ENCODE measurements at regions not wholly inside any gene's neighbourhood (a gene's known extent, or its start where the extent isn't known, plus 50 kb on each side); places are given as distances from the start of the nearest gene placed in this dataset.

GRCh38 chr13:29922896-29923295 is 72.5 kb upstream of the UBL3 start (continued):
- TF ChIP-seq ELK4 (IDR thresholded peaks at IDR 0.05; ENCODE audit: borderline replicate concordance, low read depth, low read length) (no peak), ZNF221 (tag by site-specific recombination; IDR thresholded peaks at IDR 0.05; ENCODE audit: borderline replicate concordance) (no peak), ZBTB1 (tag by site-specific recombination; IDR thresholded peaks at IDR 0.05) (no peak)

DNA sequence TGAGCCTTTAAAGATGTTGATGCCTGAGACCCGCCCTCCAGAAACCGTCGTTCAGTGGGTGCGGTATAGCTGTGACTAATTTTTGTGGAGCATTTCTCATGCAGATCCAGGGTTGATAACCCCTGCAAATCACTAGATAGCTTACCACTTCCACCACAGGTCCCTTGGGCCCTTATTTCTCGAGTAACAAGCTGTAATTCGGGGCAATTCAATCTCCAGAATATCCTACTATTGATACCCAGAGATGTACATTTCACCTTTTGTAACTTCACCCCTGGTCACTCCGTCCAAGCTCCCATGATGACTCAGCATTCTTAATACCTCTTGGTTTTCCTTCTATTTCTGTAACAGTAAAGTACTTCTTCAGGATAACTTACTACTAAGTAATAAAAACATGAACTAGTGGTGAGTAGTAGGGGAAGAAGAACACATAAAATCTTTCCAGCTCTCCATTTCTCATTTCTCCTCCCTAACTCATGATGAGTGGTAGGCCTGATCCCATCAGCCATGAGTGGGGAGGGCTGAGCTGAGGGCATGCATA is 71.9 kb upstream of the UBL3 start:
- Histone ChIP-seq H3K4me3 (ENCODE audit: low read depth, low read length) (no peak overlapping the region), H3K36me3 (ENCODE audit: control insufficient read depth in 2 of 2, insufficient read depth in 1 of 2, low read length in 2 of 2) (no peaks in the 10 kb centered on the region), H3K9me3 (ENCODE audit: control insufficient read depth, insufficient read depth, low read depth, low read length) (no peaks in the 10 kb centered on the region), H3K27ac (ENCODE audit: extremely low read depth, low read depth, low read length) (no peak overlapping the region), H3K4me1 (ENCODE audit: control insufficient read depth, insufficient read depth, low read length) (peaks cover 13% of the 10 kb centered on the region)
- POLR2A ChIA-PET, result interaction anchor here (1.4 kb wide), 1 partner anchor 192 kb away, joined by 3 read pairs; no protein-coding TSS in a partner anchor
- CTCF ChIA-PET, result interaction anchor here (1.1 to 1.5 kb wide), 3 partner anchors 14 to 414 kb away, joined by 3 to 7 read pairs (median 6); no protein-coding TSS in a partner anchor
- TF ChIP-seq, protein P1, sequence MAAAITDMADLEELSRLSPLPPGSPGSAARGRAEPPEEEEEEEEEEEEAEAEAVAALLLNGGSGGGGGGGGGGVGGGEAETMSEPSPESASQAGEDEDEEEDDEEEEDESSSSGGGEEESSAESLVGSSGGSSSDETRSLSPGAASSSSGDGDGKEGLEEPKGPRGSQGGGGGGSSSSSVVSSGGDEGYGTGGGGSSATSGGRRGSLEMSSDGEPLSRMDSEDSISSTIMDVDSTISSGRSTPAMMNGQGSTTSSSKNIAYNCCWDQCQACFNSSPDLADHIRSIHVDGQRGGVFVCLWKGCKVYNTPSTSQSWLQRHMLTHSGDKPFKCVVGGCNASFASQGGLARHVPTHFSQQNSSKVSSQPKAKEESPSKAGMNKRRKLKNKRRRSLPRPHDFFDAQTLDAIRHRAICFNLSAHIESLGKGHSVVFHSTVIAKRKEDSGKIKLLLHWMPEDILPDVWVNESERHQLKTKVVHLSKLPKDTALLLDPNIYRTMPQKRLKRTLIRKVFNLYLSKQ (tag by site-specific recombination; IDR thresholded peaks at IDR 0.05; ENCODE audit: borderline replicate concordance), result no peak
- TF ChIP-seq ZNF555 (tag by site-specific recombination; conservative IDR thresholded peaks at IDR 0.05), result no peak
- peak; percentile 26; the same call in 1 of the 2 replicates for TF ChIP-seq KLF1 (tag by site-specific recombination; IDR thresholded peaks at IDR 0.05)
- no peak for TF ChIP-seq ZBTB8A (tag by site-specific recombination; IDR thresholded peaks at IDR 0.05)

DNA sequence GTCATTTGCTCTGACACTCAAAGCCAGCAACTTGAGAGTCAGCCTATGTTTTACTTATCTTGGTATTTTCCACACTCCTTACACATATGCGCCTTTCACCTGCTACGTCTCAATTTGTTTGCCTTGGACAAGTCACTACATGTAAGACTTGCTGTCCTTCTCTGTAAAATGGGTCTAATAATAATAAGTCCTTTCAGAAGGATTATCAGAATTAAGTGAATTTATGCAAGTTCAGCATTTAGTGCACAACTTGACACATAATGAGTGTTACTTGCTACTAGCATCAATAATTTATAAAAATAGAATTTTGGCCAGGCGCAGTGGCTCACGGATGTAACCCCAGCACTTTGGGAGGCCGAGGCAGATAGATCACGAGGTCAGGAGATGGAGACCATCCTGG is 71.1 kb upstream of the UBL3 start:
- H3K27ac ChIP-seq (ENCODE audit: extremely low read depth, low read depth, low read length), result no peak overlapping the region
- TF ChIP-seq GLI4 (tag by site-specific recombination; IDR thresholded peaks at IDR 0.05) (no peak), ZNF324 (tag by site-specific recombination; IDR thresholded peaks at IDR 0.05) (no peak), ZNF549 (tag by site-specific recombination; IDR thresholded peaks at IDR 0.05) (no peak), ZNF16 (tag by site-specific recombination; IDR thresholded peaks at IDR 0.05; ENCODE audit: low read depth) (no peak), ZNF843 (tag by site-specific recombination; IDR thresholded peaks at IDR 0.05) (no peak), ZNF521 (tag by site-specific recombination; IDR thresholded peaks at IDR 0.05) (no peak), ZNF248 (tag by site-specific recombination; IDR thresholded peaks at IDR 0.05) (no peak), KLF7 (tag by site-specific recombination; IDR thresholded peaks at IDR 0.05; ENCODE audit: borderline replicate concordance) (no peak), ZNF645 (tag by site-specific recombination; IDR thresholded peaks at IDR 0.05) (no peak), PRDM6 (tag by site-specific recombination; IDR thresholded peaks at IDR 0.05) (no peak), SP7 (tag by site-specific recombination; IDR thresholded peaks at IDR 0.05) (no peak), ZNF571 (tag by site-specific recombination; IDR thresholded peaks at IDR 0.05) (no peak), ZBTB20 (tag by site-specific recombination; IDR thresholded peaks at IDR 0.05) (no peak), ZNF19 (tag by site-specific recombination; IDR thresholded peaks at IDR 0.05; ENCODE audit: low read depth) (no peak)
- peaks cover 13% of the 10 kb centered on the region for H3K4me1 ChIP-seq (ENCODE audit: control insufficient read depth, insufficient read depth, low read length)
- ChIA-PET POLR2A (interaction anchor here (1.4 kb wide), 1 partner anchor 192 kb away, joined by 3 read pairs; no protein-coding TSS in a partner anchor), CTCF (interaction anchor here (1.5 kb wide), 1 partner anchor 24 kb away, joined by 3 read pairs; no protein-coding TSS in a partner anchor)
- no peak overlapping the region for H3K4me3 ChIP-seq (ENCODE audit: low read depth, low read length)
- no peaks in the 10 kb centered on the region for H3K36me3 ChIP-seq (ENCODE audit: control insufficient read depth in 2 of 2, insufficient read depth in 1 of 2, low read length in 2 of 2)
- no peaks in the 10 kb centered on the region for H3K9me3 ChIP-seq (ENCODE audit: control insufficient read depth, insufficient read depth, low read depth, low read length)
